ENCODE measurements at regions not wholly inside any gene's neighbourhood (a gene's known extent, or its start where the extent isn't known, plus 50 kb on each side); places are given as distances from the start of the nearest gene placed in this dataset.

DNA sequence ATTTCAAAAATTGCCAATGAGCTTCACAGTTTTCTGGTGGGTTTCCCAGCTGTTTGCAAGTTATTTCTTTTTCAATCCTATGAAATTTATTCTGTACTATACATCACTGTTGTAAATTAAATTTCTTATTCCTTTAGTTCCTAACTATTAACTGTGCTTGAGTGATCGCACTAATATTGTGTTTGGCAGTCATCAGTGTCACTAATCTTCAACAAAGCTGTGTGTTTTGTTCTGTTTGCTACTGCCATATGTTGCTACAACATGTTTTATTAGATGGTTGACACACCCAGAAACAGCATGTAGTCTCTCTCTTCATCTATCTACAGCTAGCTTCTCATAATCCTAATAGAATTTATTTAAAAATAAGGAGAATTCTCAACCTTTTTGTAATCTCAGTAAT is 453.6 kb upstream of the PRR20A start:
- Mint-ChIP-seq H3K36me3 (ENCODE audit: insufficient read depth, unreplicated experiment) (no peaks in the 10 kb centered on the region), H3K27me3 (ENCODE audit: insufficient read depth, unreplicated experiment) (no peaks in the 10 kb centered on the region), H3K9me3 (ENCODE audit: unreplicated experiment) (no peaks in the 10 kb centered on the region), H3K4me3 (ENCODE audit: unreplicated experiment) (no peak overlapping the region), H3K4me1 (ENCODE audit: insufficient read depth, unreplicated experiment) (no peaks in the 10 kb centered on the region), H3K27ac (ENCODE audit: low read depth, unreplicated experiment) (no peak overlapping the region)
- TF ChIP-seq, protein P1, sequence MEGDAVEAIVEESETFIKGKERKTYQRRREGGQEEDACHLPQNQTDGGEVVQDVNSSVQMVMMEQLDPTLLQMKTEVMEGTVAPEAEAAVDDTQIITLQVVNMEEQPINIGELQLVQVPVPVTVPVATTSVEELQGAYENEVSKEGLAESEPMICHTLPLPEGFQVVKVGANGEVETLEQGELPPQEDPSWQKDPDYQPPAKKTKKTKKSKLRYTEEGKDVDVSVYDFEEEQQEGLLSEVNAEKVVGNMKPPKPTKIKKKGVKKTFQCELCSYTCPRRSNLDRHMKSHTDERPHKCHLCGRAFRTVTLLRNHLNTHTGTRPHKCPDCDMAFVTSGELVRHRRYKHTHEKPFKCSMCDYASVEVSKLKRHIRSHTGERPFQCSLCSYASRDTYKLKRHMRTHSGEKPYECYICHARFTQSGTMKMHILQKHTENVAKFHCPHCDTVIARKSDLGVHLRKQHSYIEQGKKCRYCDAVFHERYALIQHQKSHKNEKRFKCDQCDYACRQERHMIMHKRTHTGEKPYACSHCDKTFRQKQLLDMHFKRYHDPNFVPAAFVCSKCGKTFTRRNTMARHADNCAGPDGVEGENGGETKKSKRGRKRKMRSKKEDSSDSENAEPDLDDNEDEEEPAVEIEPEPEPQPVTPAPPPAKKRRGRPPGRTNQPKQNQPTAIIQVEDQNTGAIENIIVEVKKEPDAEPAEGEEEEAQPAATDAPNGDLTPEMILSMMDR (IDR thresholded peaks at IDR 0.05; ENCODE audit: unreplicated experiment) = no peak
- ChIA-PET POLR2A (no interaction called here), CTCF (no interaction called here)
- no peak for DNase-seq (ENCODE audit: unreplicated experiment)
- intact Hi-C loops (cut with micrococcal nuclease) = no loop called here
- BruUV-seq (replicated peaks) = no TSS peak

DNA sequence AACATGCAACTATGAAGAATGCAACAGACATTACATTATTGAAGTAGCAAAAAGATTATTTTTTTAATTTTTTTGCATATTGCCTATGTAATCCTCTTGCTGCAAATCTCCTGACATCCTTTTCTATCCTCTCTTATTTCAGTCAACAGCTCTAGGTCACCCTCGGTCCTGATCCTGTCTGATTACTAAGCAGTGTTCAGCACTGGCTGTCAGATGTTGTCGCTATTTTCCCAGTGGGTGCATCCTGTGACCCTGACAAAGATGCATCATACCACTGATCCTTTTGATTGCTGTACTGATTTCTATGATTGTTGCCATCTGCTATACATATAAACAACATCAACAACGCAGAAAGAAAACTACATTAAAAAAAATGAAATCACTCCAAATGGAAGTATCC is 443.7 kb upstream of the PRR20A start:
- TF ChIP-seq, protein P1 (IDR thresholded peaks at IDR 0.05; ENCODE audit: unreplicated experiment) = no peak
- Mint-ChIP-seq H3K4me1 (ENCODE audit: insufficient read depth, unreplicated experiment) (no peaks in the 10 kb centered on the region), H3K4me3 (ENCODE audit: unreplicated experiment) (no peak overlapping the region), H3K27ac (ENCODE audit: low read depth, unreplicated experiment) (no peak overlapping the region), H3K36me3 (ENCODE audit: insufficient read depth, unreplicated experiment) (no peaks in the 10 kb centered on the region), H3K9me3 (ENCODE audit: unreplicated experiment) (peaks cover 4% of the 10 kb centered on the region), H3K27me3 (ENCODE audit: insufficient read depth, unreplicated experiment) (no peaks in the 10 kb centered on the region)
- intact Hi-C loops (cut with micrococcal nuclease) = no loop called here
- ChIA-PET POLR2A (interaction anchor here (0.7 kb wide), 1 partner anchor 326 kb away, joined by 4 read pairs; no protein-coding TSS in a partner anchor), CTCF (no interaction called here)
- BruUV-seq (replicated peaks) = no TSS peak
- DNase-seq (ENCODE audit: unreplicated experiment) = no peak

DNA sequence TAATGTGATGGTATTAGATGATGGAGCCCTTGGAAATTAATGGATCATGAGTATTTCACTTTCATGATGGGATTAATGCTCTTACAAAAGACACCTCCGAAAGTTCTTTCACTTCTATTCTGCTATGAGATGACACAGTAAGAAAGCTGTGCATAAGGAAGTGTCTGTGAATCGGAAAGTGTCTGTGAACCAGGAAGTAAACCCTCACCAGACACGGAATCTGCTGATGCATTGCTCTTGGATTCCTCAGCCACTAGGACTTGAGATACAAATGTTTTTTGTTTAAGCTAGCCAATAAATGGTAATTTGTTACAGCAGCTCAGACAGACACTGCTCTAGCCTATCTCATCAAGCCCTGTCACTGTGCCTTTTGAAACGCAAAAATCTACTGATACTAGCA is 440.4 kb upstream of the PRR20A start:
- no peak overlapping the region for H3K27ac Mint-ChIP-seq (ENCODE audit: low read depth, unreplicated experiment)
- H3K4me1 Mint-ChIP-seq (ENCODE audit: insufficient read depth, unreplicated experiment) = no peaks in the 10 kb centered on the region
- intact Hi-C loops (cut with micrococcal nuclease) = no loop called here
- peaks cover 5% of the 10 kb centered on the region for H3K9me3 Mint-ChIP-seq (ENCODE audit: unreplicated experiment)
- BruUV-seq (replicated peaks) = no TSS peak
- ChIA-PET POLR2A (interaction anchor here (0.6 kb wide), 1 partner anchor 361 kb away, joined by 4 read pairs; no protein-coding TSS in a partner anchor), CTCF (interaction anchor here (0.5 kb wide), 1 partner anchor 473 kb away, joined by 4 read pairs; no protein-coding TSS in a partner anchor)
- no peaks in the 10 kb centered on the region for H3K36me3 Mint-ChIP-seq (ENCODE audit: insufficient read depth, unreplicated experiment)
- no peaks in the 10 kb centered on the region for H3K27me3 Mint-ChIP-seq (ENCODE audit: insufficient read depth, unreplicated experiment)
- DNase-seq (ENCODE audit: unreplicated experiment) = no peak
- TF ChIP-seq, protein P1 (IDR thresholded peaks at IDR 0.05; ENCODE audit: unreplicated experiment) = no peak
- no peak overlapping the region for H3K4me3 Mint-ChIP-seq (ENCODE audit: unreplicated experiment)

DNA sequence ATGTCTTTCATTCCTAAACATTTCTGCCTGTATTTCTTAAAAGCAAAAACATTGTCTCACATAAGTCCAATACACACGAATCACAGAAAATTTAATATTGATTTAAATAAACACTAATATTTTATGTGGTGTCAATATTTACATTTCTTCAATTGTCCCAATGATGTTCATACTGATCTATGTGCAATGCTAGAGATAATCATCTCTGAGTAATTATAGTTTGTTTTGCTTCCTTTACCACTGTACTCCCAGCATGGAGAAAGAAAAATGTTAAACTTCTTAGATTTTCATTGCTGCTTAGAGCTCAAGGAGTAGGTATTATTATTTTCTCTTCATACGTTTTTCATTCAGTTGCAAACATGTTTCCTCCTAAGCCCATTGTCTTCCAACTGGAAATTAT is 434.2 kb upstream of the PRR20A start:
- intact Hi-C loops (cut with micrococcal nuclease) = no loop called here
- DNase-seq (ENCODE audit: unreplicated experiment) = no peak
- H3K9me3 Mint-ChIP-seq (ENCODE audit: unreplicated experiment) = peaks cover 5% of the 10 kb centered on the region
- BruUV-seq (replicated peaks) = no TSS peak
- ChIA-PET POLR2A (no interaction called here), CTCF (no interaction called here)
- no peak overlapping the region for H3K27ac Mint-ChIP-seq (ENCODE audit: low read depth, unreplicated experiment)
- no peaks in the 10 kb centered on the region for H3K4me1 Mint-ChIP-seq (ENCODE audit: insufficient read depth, unreplicated experiment)
- H3K4me3 Mint-ChIP-seq (ENCODE audit: unreplicated experiment) = no peak overlapping the region
- TF ChIP-seq, protein P1 (IDR thresholded peaks at IDR 0.05; ENCODE audit: unreplicated experiment) = no peak
- H3K36me3 Mint-ChIP-seq (ENCODE audit: insufficient read depth, unreplicated experiment) = no peaks in the 10 kb centered on the region
- no peaks in the 10 kb centered on the region for H3K27me3 Mint-ChIP-seq (ENCODE audit: insufficient read depth, unreplicated experiment)

Measured in MCF 10A (cell line).